Keratinocyte (primary cell): ENCODE measurements at regions not wholly inside any gene's neighbourhood (a gene's known extent, or its start where the extent isn't known, plus 50 kb on each side); places are given as distances from the start of the nearest gene placed in this dataset.

Source experiments
- DNase-seq: peaks from one replicate; pipeline ENCODE4 v3.0.0-alpha.2; 2011; ENCODE audit warnings: low read depth, missing footprints, low spot score
- FAIRE-seq: peaks from 2 replicates; lab custom pipeline; 2011; peaks lifted over from hg19 to GRCh38; lab: Jason Lieb, UNC
- H2AFZ ChIP-seq: 2 replicates; pipeline ENCODE4 v1.6.0; 2012; ENCODE audit warnings: low read length, control low read depth, inconsistent platforms; ENCODE audit not compliant: control insufficient read depth
- H3K27ac ChIP-seq: 2 replicates; pipeline ENCODE4 v1.5.1; 2011; ENCODE audit warnings: low read length; ENCODE audit not compliant: control insufficient read depth, insufficient read depth
- H3K27me3 ChIP-seq: 3 replicates; pipeline ENCODE4 v1.6.0; 2011; ENCODE audit warnings: low read length; ENCODE audit not compliant: control insufficient read depth, insufficient read depth; ENCODE audit errors: extremely low read depth
- H3K36me3 ChIP-seq, 2 experiments: 2 replicates in 1 of 2; 3 replicates in 1 of 2; pipeline ENCODE4 v1.5.1; 2011; ENCODE audit warnings: low read length in 2 of 2, mild to moderate bottlenecking in 1 of 2; ENCODE audit not compliant: control insufficient read depth in 2 of 2, insufficient read depth in 2 of 2; ENCODE audit errors: extremely low read depth in 1 of 2
- H3K4me1 ChIP-seq: 3 replicates; pipeline ENCODE4 v1.5.1; 2011; ENCODE audit warnings: low read length; ENCODE audit not compliant: control insufficient read depth, insufficient read depth; ENCODE audit errors: extremely low read depth
- H3K4me2 ChIP-seq: 3 replicates; pipeline ENCODE4 v1.6.0; 2011; ENCODE audit warnings: low read depth, low read length; ENCODE audit not compliant: control insufficient read depth, insufficient read depth; ENCODE audit errors: extremely low read depth
- H3K4me3 ChIP-seq, 3 experiments: fragments of 200-600 bp in 1 of 3; sonication (generic) in 1 of 3; 2 replicates in 2 of 3; 3 replicates in 1 of 3; pipeline ENCODE4 v1.5.1; 2011 to 2016; ENCODE audit warnings: low read length in 3 of 3, mild to moderate bottlenecking in 3 of 3, control low read depth in 2 of 3, inconsistent platforms in 1 of 3, low read depth in 1 of 3, mixed read lengths in 1 of 3, mixed run types in 1 of 3, moderate library complexity in 1 of 3; ENCODE audit not compliant: control insufficient read depth in 2 of 3, insufficient read depth in 2 of 3; ENCODE audit errors: extremely low read depth in 1 of 3
- H3K79me2 ChIP-seq: 2 replicates; pipeline ENCODE4 v1.6.0; 2012; ENCODE audit warnings: low read length; ENCODE audit not compliant: control insufficient read depth, insufficient read depth
- H3K9ac ChIP-seq: 3 replicates; pipeline ENCODE4 v1.6.0; 2011; ENCODE audit warnings: low read length; ENCODE audit not compliant: control insufficient read depth, insufficient read depth; ENCODE audit errors: extremely low read depth
- H3K9me1 ChIP-seq: 3 replicates; pipeline ENCODE4 v1.6.0; 2011; ENCODE audit warnings: low read length; ENCODE audit not compliant: control insufficient read depth, insufficient read depth; ENCODE audit errors: extremely low read depth
- H3K9me3 ChIP-seq: 2 replicates; pipeline ENCODE4 v1.5.1; 2012; ENCODE audit warnings: low read depth, low read length; ENCODE audit not compliant: control insufficient read depth
- H4K20me1 ChIP-seq: 3 replicates; pipeline ENCODE4 v1.6.0; 2011; ENCODE audit warnings: low read length; ENCODE audit not compliant: control insufficient read depth, insufficient read depth; ENCODE audit errors: extremely low read depth
- EZH2 ChIP-seq: IDR thresholded peaks from one replicate; pipeline ENCODE4 v1.6.1; 2012; ENCODE audit warnings: inconsistent platforms, mild to moderate bottlenecking, low read length, moderate library complexity
- dilution Hi-C: fragments of 300-500 bp; cut with MboI; formaldehyde crosslinking; loops from one replicate; pipeline ENCODE4 v1.7.0; 2020; ENCODE audit warnings: low sequenced_read_pairs; ENCODE audit not compliant: extremely low pct_ligation_motif_present
- TF ChIP-seq, protein P1 (sequence below), 3 experiments: IDR thresholded peaks in 1 of 3; conservative IDR thresholded peaks in 1 of 3; optimal IDR thresholded peaks in 1 of 3; 2 replicates in 2 of 3; 3 replicates in 1 of 3; pipeline versions ENCODE3 to v1.5.1; 2011; ENCODE audit warnings: low read length in 3 of 3, mild to moderate bottlenecking in 3 of 3, moderate library complexity in 2 of 3, control low read depth in 1 of 3, inconsistent platforms in 1 of 3; ENCODE audit not compliant: insufficient read depth in 2 of 3; ENCODE audit errors: extremely low read depth in 1 of 3

GRCh38 chr20:40607927-40608326, 81.1 kb downstream of the MAFB start:
- Histone ChIP-seq H3K36me3 (no peaks in the 10 kb centered on the region), H2AFZ (no peak overlapping the region), H3K9me1 (no peaks in the 10 kb centered on the region), H3K27ac (no peak overlapping the region), H3K4me2 (no peak overlapping the region), H3K4me3 (no peak overlapping the region), H3K9ac (no peak overlapping the region), H3K4me1 (no peaks in the 10 kb centered on the region), H3K9me3 (no peaks in the 10 kb centered on the region), H4K20me1 (no peaks in the 10 kb centered on the region), H3K79me2 (no peaks in the 10 kb centered on the region), H3K27me3 (no peaks in the 10 kb centered on the region)
- DNase-seq, result no peak
- dilution Hi-C loops, result no loop called here
- FAIRE-seq, result no peak
- TF ChIP-seq, protein P1, sequence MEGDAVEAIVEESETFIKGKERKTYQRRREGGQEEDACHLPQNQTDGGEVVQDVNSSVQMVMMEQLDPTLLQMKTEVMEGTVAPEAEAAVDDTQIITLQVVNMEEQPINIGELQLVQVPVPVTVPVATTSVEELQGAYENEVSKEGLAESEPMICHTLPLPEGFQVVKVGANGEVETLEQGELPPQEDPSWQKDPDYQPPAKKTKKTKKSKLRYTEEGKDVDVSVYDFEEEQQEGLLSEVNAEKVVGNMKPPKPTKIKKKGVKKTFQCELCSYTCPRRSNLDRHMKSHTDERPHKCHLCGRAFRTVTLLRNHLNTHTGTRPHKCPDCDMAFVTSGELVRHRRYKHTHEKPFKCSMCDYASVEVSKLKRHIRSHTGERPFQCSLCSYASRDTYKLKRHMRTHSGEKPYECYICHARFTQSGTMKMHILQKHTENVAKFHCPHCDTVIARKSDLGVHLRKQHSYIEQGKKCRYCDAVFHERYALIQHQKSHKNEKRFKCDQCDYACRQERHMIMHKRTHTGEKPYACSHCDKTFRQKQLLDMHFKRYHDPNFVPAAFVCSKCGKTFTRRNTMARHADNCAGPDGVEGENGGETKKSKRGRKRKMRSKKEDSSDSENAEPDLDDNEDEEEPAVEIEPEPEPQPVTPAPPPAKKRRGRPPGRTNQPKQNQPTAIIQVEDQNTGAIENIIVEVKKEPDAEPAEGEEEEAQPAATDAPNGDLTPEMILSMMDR (optimal IDR thresholded peaks at IDR 0.05 in 1 of 3, IDR thresholded peaks at IDR 0.05 in 1 of 3, conservative IDR thresholded peaks at IDR 0.05 in 1 of 3; ENCODE audit: extremely low read depth in 1 of 3, insufficient read depth in 2 of 3, low read length in 3 of 3), result no peak
- TF ChIP-seq EZH2, result no peak

GRCh38 chr20:40606660-40607059, 82.4 kb downstream of the MAFB start:
- Histone ChIP-seq H2AFZ (no peak overlapping the region), H3K9ac (no peak overlapping the region), H3K79me2 (no peaks in the 10 kb centered on the region), H4K20me1 (no peaks in the 10 kb centered on the region), H3K9me3 (no peaks in the 10 kb centered on the region), H3K27ac (no peak overlapping the region), H3K27me3 (no peaks in the 10 kb centered on the region), H3K9me1 (no peaks in the 10 kb centered on the region), H3K36me3 (no peaks in the 10 kb centered on the region), H3K4me1 (no peaks in the 10 kb centered on the region), H3K4me2 (no peak overlapping the region), H3K4me3 (no peak overlapping the region)
- dilution Hi-C loops, result no loop called here
- no peak for FAIRE-seq
- no peak for TF ChIP-seq EZH2
- TF ChIP-seq, protein P1 (optimal IDR thresholded peaks at IDR 0.05 in 1 of 3, IDR thresholded peaks at IDR 0.05 in 1 of 3, conservative IDR thresholded peaks at IDR 0.05 in 1 of 3; ENCODE audit: extremely low read depth in 1 of 3, insufficient read depth in 2 of 3, low read length in 3 of 3), result peak in 1 of 3 experiments; percentile 11
- no peak for DNase-seq
